ENCODE measurements at regions not wholly inside any gene's neighbourhood (a gene's known extent, or its start where the extent isn't known, plus 50 kb on each side); places are given as distances from the start of the nearest gene placed in this dataset.

DNA sequence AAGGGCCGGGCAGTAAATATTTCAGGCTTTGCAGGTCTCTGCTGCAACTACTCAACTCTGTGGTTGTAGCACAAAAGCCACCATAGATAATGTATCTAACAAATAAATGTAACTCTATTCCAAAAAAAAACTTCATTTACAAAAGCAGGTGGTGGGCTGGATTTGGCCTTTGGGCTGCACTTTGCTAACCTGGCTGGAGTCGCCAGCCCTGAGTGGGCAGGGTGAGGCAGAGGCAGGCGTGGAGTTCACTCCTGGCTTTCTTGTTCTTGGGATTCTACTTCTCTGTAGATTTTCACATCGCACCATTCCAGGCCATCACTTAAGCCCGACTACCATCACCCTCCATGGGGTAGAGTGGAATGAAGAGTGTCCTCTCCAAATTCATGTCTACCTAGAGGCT lies 367.6 kb upstream of the MGMT start:
- H3K9me3 ChIP-seq (ENCODE audit: control insufficient read depth in 4 of 4, insufficient read depth in 3 of 4, low read length in 3 of 4) = peaks cover 0 to 6% (median 0%) of the 10 kb centered on the region in 4 donors
- DNase-seq (no peak), ATAC-seq (ENCODE audit: insufficient read depth, low FRiP score) (no peak)
- H3K36me3 ChIP-seq (ENCODE audit: control insufficient read depth in 4 of 4, insufficient read depth in 4 of 4, low read length in 4 of 4) = no peaks in the 10 kb centered on the region
- no peak overlapping the region for H3K27ac ChIP-seq (ENCODE audit: low read depth in 1 of 2, low read length in 1 of 2)
- 95 to 97% methylated on average over 5 of the region's 5 CpGs for WGBS, 2 donors
- TF ChIP-seq, protein P1, sequence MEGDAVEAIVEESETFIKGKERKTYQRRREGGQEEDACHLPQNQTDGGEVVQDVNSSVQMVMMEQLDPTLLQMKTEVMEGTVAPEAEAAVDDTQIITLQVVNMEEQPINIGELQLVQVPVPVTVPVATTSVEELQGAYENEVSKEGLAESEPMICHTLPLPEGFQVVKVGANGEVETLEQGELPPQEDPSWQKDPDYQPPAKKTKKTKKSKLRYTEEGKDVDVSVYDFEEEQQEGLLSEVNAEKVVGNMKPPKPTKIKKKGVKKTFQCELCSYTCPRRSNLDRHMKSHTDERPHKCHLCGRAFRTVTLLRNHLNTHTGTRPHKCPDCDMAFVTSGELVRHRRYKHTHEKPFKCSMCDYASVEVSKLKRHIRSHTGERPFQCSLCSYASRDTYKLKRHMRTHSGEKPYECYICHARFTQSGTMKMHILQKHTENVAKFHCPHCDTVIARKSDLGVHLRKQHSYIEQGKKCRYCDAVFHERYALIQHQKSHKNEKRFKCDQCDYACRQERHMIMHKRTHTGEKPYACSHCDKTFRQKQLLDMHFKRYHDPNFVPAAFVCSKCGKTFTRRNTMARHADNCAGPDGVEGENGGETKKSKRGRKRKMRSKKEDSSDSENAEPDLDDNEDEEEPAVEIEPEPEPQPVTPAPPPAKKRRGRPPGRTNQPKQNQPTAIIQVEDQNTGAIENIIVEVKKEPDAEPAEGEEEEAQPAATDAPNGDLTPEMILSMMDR (IDR thresholded peaks at IDR 0.05; ENCODE audit: control extremely low read depth, extremely low read depth) = no peak
- peaks cover 0 to 15% (median 4%) of the 10 kb centered on the region in 5 donors for H3K4me1 ChIP-seq (ENCODE audit: control insufficient read depth in 5 of 5, insufficient read depth in 5 of 5, low read length in 5 of 5)
- no peaks in the 10 kb centered on the region for H3K27me3 ChIP-seq (ENCODE audit: control insufficient read depth in 3 of 3, insufficient read depth in 3 of 3, low read length in 2 of 3)
- no peak overlapping the region for H3K9ac ChIP-seq (ENCODE audit: insufficient read depth in 1 of 2, low read length in 2 of 2)
- no peak overlapping the region for H3K4me3 ChIP-seq

DNA sequence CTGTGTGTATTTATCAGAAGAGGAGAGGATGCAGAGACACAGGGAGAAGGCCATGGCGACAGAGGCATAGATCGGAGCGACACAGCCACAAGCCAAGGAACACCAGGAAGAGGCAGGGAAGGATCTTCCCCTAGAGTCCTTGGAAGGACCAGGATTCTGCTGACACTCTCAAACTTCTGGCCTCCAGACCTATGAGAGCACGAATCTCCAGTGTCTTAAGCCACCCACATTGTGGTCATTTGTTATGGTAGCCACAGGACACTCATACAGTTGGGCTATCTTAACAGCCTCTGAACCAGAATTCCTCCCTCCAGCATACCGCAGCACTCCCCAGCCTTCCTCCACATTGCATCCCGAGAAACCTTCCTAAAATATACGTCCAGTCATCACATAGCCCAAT lies 367.0 kb upstream of the MGMT start:
- ATAC-seq (ENCODE audit: insufficient read depth, low FRiP score) (no peak), DNase-seq (no peak)
- no peaks in the 10 kb centered on the region for H3K36me3 ChIP-seq (ENCODE audit: control insufficient read depth in 4 of 4, insufficient read depth in 4 of 4, low read length in 4 of 4)
- H3K9me3 ChIP-seq (ENCODE audit: control insufficient read depth in 4 of 4, insufficient read depth in 3 of 4, low read length in 3 of 4) = peaks cover 0 to 6% (median 0%) of the 10 kb centered on the region in 4 donors
- H3K4me3 ChIP-seq = no peak overlapping the region
- H3K27ac ChIP-seq (ENCODE audit: low read depth in 1 of 2, low read length in 1 of 2) = no peak overlapping the region
- TF ChIP-seq, protein P1 (IDR thresholded peaks at IDR 0.05; ENCODE audit: control extremely low read depth, extremely low read depth) = no peak
- 95 to 97% methylated on average over 7 of the region's 7 CpGs for WGBS, 2 donors
- H3K4me1 ChIP-seq (ENCODE audit: control insufficient read depth in 5 of 5, insufficient read depth in 5 of 5, low read length in 5 of 5) = peaks cover 0 to 15% (median 4%) of the 10 kb centered on the region in 5 donors
- no peak overlapping the region for H3K9ac ChIP-seq (ENCODE audit: insufficient read depth in 1 of 2, low read length in 2 of 2)
- no peaks in the 10 kb centered on the region for H3K27me3 ChIP-seq (ENCODE audit: control insufficient read depth in 3 of 3, insufficient read depth in 3 of 3, low read length in 2 of 3)

DNA sequence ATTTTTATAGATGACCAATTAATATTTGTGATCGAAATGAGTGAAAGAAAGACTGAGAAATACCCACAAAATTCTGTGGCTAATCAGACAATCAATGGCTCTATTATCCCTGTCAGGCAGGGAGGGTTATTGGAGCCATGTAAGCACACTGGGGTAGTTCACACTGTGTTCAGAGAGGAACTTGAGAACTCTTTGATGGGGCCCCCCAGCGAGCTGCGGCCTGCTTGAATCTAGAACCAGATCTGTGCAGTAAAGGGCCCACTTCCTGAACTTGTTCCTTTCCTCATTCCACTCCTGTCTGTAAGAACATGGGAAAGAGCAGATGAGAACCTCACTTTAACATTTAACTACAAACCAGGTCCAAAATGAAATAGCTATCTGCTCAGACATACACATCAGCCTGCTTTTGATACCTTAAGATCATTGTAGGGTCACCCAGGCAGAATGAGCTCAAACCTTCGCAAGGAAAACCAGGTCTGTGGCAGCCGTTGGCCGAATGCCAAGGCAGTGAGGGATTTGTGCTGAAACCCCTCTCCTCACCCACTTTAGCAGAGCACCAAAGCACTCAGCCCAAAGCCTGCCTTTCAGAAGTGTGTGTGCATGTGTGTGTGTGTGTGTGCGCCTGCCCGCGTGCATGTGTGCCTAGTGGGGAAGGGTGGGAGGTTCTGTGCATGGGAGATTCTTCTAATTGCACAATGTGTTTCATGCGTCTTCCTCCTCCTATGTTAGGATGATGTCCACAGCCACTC lies 365.6 kb upstream of the MGMT start:
- WGBS, 2 donors = 62 to 74% methylated on average over 10 of the region's 10 CpGs
- Histone ChIP-seq H3K9ac (ENCODE audit: insufficient read depth in 1 of 2, low read length in 2 of 2) (no peak overlapping the region), H3K27ac (ENCODE audit: low read depth in 1 of 2, low read length in 1 of 2) (no peak overlapping the region), H3K36me3 (ENCODE audit: control insufficient read depth in 4 of 4, insufficient read depth in 4 of 4, low read length in 4 of 4) (no peaks in the 10 kb centered on the region), H3K9me3 (ENCODE audit: control insufficient read depth in 4 of 4, insufficient read depth in 3 of 4, low read length in 3 of 4) (peaks cover 0 to 6% (median 0%) of the 10 kb centered on the region in 4 donors), H3K27me3 (ENCODE audit: control insufficient read depth in 3 of 3, insufficient read depth in 3 of 3, low read length in 2 of 3) (no peaks in the 10 kb centered on the region), H3K4me3 (no peak overlapping the region), H3K4me1 (ENCODE audit: control insufficient read depth in 5 of 5, insufficient read depth in 5 of 5, low read length in 5 of 5) (peaks cover 0 to 6% (median 4%) of the 10 kb centered on the region in 5 donors)
- DNase-seq = peak; percentile 30 to 75 (median 74)
- TF ChIP-seq, protein P1 (IDR thresholded peaks at IDR 0.05; ENCODE audit: control extremely low read depth, extremely low read depth) = no peak
- no peak for ATAC-seq (ENCODE audit: insufficient read depth, low FRiP score)

Measured in lung (tissue), 11 donors.